HG03139 (cell line): ENCODE measurements at regions not wholly inside any gene's neighbourhood (a gene's known extent, or its start where the extent isn't known, plus 50 kb on each side); places are given as distances from the start of the nearest gene placed in this dataset.
"Not testable (repeated sequence)": the region's sequence is repeated elsewhere in the genome, so short reads cannot be mapped to it uniquely, and the experiment has no call there.

ENCODE experiments used
- ATAC-seq: cut with Tn5 transposase; IDR thresholded peaks from one replicate; pipeline ENCODE4 v1.9.1; 2021; ENCODE audit not compliant: unreplicated experiment

GRCh38 chr12:75685617-75686225 lies 174.3 kb upstream of the KRR1 start:
- ATAC-seq, result no peak

GRCh38 chr12:75684678-75685616 lies 173.5 kb upstream of the KRR1 start:
- ATAC-seq, result no peak

GRCh38 chr12:75683995-75684586 lies 172.7 kb upstream of the KRR1 start:
- ATAC-seq, result not testable (repeated sequence)

- no peak for ATAC-seq
Observed at GRCh38 chr12:75683220-75683619, 171.8 kb upstream of the KRR1 start.

GRCh38 chr12:75677522-75677921 lies 166.1 kb upstream of the KRR1 start:
- ATAC-seq, result no peak

- no peak for ATAC-seq
Observed at GRCh38 chr12:75674393-75674792, 163.0 kb upstream of the KRR1 start.

DNA sequence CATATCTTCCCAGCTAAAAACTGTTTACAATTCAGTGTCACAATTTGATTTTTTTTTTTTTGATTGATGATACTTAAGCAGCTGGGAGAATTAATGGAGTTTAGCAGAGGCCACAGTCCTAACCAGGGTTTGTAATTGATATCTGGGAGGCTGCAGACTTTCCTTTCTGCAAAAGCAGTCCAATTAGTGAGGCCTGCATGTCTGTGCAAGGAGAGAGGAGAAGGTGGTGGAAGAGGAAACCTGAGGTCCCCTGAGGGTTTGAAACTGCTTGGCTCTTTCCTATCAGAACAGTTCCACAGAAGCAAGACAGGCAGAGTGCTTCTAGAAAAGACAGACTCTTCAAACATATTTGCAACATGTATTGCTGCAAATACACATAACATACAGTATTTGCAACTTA lies 160.8 kb upstream of the KRR1 start:
- ATAC-seq, result no peak

- no peak for ATAC-seq
Observed at GRCh38 chr12:75670216-75670615, 158.8 kb upstream of the KRR1 start.

DNA sequence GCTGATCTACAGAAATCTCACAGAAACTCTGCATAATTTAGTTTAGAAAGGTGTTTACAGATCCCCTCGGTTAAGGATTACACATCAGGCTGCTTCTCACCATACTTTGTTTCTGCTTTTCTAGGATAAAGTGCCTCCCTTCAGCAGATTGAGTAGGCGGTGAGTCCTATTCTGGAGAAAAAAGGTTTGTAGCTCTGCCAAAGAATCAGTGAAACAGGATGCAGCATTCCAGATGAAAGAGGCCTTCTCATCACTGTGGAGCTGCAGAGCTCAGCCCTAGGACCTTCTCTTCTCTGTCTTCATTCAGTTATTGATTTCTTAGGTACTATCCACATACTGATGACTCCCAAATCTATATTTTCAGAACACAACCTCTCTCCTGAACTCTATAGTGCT lies 155.5 kb upstream of the KRR1 start:
- no peak for ATAC-seq

GRCh38 chr12:75666126-75666938 lies 154.9 kb upstream of the KRR1 start:
- no peak for ATAC-seq

DNA sequence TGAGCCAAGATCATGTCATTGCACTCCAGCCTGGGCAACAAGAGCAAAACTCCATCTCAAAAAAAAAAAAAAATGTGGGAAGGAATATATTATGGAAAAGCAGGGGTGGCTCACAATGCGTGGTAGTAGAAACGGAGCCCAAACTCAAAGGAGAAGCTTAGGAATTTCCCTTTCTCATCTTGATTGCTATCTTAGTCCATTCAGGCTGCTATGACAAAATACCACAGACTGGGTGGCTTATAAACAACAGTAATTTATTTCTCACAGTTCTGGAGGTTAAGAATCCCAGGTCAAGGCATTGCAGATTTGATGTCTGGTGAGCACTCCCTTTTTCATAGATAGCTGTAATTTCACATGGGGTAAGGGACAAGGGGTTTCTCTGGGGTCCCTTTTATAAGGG lies 153.8 kb upstream of the KRR1 start:
- no peak for ATAC-seq

DNA sequence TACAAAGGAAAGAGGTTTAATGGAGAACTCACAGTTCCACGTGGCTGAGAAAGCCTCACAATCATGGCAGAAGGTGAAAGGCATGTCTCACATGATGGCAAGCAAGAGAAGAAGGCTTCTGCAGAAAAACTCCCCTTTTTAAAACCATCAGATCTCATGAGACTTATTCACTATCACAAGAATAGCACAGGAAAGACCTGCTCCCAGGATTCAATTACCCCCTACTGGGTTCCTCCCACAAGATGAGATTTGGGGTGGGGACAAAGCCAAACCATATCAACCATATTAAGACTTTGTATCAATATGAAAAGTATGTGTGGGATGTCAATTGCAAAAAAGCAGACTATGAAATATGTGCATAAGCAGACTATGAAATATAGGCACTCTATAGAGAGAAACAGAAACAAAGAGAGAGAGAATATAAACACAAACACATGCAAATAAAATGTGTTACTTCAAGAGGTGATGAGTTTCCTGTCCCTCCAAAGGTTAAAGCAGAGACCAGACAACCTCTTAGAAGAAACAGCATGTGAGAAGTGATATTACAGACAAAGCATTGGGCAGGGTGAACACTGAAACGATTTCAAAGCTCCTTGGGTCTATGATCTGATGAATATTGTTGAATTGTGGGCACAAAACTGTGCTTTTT lies 151.2 kb upstream of the KRR1 start:
- no peak for ATAC-seq

- ATAC-seq, result no peak
Observed at GRCh38 chr12:75661908-75662307, 150.5 kb upstream of the KRR1 start.

- ATAC-seq, result no peak
Observed at GRCh38 chr12:75660805-75661404, 149.5 kb upstream of the KRR1 start.

GRCh38 chr12:75660107-75660530 lies 148.7 kb upstream of the KRR1 start:
- ATAC-seq, result no peak

DNA sequence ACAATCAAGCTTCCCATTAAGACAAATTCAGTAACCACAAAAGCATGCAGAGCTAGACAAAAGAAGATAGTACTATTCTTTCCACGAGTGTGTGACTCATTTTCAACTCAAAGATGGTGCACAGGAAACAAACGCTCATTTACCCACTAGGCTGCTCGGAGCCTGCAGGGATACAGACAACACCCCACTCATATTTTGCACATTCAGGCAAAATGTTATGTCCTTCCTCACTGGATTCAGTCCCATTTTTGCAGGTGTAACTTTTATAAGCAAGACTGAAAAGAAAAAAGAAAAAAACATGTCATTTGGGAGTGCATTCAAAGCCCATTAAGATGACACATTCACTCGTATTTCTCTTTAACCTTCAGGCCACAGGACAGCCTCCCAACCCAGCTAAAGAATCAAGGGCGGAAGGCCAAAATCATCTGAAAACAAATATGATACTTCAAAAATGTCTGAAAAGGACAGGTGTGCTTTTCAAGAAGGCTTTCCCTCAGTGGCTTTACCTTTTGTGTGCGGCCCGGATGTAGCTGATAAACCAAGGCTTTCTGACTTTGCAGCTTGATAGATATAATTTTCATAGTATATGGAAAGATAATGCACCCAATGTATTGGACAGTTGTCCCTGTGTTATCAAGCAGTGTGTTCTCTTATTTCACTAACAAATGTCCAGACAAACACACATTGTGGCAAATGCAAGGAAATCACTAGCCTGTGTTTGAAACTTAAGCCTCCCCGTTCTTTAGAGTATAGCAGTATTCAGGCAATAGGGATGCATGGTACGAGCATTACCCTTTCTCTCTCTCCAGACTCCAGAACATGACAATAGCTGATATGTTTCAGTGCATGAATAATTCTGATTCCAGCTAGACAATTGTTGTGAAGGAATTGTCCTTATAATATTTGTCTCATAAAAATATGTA lies 147.8 kb upstream of the KRR1 start:
- ATAC-seq, result no peak

GRCh38 chr12:75658286-75658685 lies 146.9 kb upstream of the KRR1 start:
- no peak for ATAC-seq

DNA sequence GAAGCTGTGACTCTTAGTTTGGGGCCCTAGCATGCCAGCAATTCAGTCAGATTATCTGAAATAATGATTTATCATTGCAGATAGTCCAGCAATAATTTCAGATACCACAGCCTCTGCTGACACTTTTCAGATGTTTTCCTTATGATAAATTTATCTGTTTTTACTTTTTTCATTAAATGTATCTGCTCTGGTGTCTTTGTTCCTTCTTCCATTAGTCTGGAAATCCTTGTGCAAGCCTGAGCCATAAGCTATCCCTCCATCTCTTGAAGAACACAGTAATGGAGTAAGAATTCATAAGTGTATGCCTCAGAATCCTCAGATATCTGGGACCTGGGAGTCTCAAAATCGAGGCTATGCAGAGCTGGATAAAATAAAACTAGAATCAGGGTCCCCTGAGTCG lies 146.4 kb upstream of the KRR1 start:
- no peak for ATAC-seq

DNA sequence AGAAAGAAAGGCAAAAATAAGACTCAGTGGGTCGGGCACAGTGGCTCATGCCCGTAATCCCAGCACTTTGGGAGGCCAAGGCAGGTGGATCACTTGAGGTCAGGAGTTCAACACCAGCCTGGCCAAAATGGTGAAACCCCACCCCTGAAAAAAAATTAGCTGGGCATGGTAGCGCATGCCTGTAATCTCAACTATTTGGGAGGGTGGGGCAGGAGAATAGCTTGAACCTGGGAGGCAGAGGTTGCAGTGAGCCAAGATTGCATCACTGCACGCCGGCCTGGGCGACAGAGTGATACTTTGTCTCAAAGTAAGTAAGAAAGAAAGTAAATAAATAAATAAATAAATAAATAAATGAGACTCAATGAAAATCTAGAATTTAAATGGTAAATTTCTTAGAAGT lies 145.9 kb upstream of the KRR1 start:
- not testable (repeated sequence) for ATAC-seq
